ENCODE measurements at regions not wholly inside any gene's neighbourhood (a gene's known extent, or its start where the extent isn't known, plus 50 kb on each side); places are given as distances from the start of the nearest gene placed in this dataset.

DNA sequence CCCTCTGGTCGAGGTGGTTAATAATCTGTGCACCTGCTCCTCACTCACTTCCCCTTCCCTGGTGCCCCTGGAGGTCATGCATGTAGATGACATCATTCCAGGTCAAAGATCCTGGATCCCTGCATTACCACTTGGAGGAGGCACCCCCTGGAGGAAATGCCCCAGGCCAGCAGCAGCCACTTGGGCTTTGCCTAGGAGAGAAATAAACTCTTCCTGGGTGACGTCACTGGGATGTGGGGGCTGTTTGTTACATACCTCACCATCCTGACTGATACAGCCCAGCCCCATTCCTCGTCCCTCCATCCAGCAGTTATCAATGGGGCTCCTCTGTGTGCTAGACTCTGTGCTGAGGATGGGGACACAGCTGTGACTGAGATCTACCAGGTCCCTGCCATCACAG is 433.6 kb downstream of the PTPRU start:
- DNase-seq (no peak), ATAC-seq (ENCODE audit: insufficient read depth, low FRiP score) (no peak)
- H3K9me3 ChIP-seq (ENCODE audit: control insufficient read depth in 4 of 4, insufficient read depth in 3 of 4, low read length in 3 of 4): no peaks in the 10 kb centered on the region
- TF ChIP-seq, protein P1, sequence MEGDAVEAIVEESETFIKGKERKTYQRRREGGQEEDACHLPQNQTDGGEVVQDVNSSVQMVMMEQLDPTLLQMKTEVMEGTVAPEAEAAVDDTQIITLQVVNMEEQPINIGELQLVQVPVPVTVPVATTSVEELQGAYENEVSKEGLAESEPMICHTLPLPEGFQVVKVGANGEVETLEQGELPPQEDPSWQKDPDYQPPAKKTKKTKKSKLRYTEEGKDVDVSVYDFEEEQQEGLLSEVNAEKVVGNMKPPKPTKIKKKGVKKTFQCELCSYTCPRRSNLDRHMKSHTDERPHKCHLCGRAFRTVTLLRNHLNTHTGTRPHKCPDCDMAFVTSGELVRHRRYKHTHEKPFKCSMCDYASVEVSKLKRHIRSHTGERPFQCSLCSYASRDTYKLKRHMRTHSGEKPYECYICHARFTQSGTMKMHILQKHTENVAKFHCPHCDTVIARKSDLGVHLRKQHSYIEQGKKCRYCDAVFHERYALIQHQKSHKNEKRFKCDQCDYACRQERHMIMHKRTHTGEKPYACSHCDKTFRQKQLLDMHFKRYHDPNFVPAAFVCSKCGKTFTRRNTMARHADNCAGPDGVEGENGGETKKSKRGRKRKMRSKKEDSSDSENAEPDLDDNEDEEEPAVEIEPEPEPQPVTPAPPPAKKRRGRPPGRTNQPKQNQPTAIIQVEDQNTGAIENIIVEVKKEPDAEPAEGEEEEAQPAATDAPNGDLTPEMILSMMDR (IDR thresholded peaks at IDR 0.05; ENCODE audit: control extremely low read depth, extremely low read depth): no peak
- H3K27me3 ChIP-seq (ENCODE audit: control insufficient read depth in 3 of 3, insufficient read depth in 3 of 3, low read length in 2 of 3): peaks cover 0 to 11% (median 4%) of the 10 kb centered on the region in 3 donors
- WGBS, 2 donors: 65 to 70% methylated on average over 3 of the region's 3 CpGs
- no peak overlapping the region for H3K9ac ChIP-seq (ENCODE audit: insufficient read depth in 1 of 2, low read length in 2 of 2)
- no peaks in the 10 kb centered on the region for H3K36me3 ChIP-seq (ENCODE audit: control insufficient read depth in 4 of 4, insufficient read depth in 4 of 4, low read length in 4 of 4)
- no peak overlapping the region for H3K27ac ChIP-seq (ENCODE audit: low read depth in 1 of 2, low read length in 1 of 2)
- H3K4me1 ChIP-seq (ENCODE audit: control insufficient read depth in 5 of 5, insufficient read depth in 5 of 5, low read length in 5 of 5): no peaks in the 10 kb centered on the region
- no peak overlapping the region for H3K4me3 ChIP-seq

DNA sequence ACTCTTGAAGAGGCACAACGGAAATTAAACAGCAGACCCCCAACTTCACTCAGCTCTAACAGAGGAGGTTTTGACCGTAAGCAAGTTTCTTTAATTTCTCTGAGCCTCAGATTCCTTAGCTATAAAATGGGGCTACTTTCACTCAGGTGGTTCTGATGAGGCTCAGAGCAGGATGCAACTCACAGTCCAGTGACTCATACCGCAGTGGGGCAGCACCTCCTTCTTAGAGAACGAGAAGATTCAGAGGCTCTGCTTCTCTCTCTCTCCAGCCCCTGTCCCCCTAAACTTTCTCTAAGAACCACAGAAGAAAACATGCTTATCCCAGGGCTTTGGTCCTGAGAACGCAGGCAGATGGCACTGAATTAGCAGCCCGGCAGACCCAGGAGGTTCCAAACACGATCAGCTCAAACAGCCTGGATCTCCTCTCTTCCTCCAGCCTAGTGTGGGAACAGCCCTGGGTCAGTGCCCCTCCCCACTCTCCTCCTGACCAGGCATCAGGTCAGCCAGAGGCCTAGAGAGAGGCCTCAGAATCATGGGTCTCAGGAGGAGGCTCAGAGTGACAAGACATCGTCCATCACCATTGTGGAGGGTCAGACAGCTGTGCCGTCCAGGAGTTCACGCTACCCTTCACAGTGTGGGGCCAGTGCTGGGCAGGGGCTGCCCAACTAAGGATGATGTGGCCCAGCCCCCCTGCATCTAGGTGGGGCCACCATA is 433.0 kb downstream of the PTPRU start:
- no peak overlapping the region for H3K4me3 ChIP-seq
- DNase-seq (no peak), ATAC-seq (ENCODE audit: insufficient read depth, low FRiP score) (no peak)
- no peaks in the 10 kb centered on the region for H3K36me3 ChIP-seq (ENCODE audit: control insufficient read depth in 4 of 4, insufficient read depth in 4 of 4, low read length in 4 of 4)
- H3K9ac ChIP-seq (ENCODE audit: insufficient read depth in 1 of 2, low read length in 2 of 2): no peak overlapping the region
- peaks cover 0 to 11% (median 4%) of the 10 kb centered on the region in 3 donors for H3K27me3 ChIP-seq (ENCODE audit: control insufficient read depth in 3 of 3, insufficient read depth in 3 of 3, low read length in 2 of 3)
- no peak overlapping the region for H3K27ac ChIP-seq (ENCODE audit: low read depth in 1 of 2, low read length in 1 of 2)
- WGBS, 2 donors: 79 to 80% methylated on average over 10 of the region's 10 CpGs
- TF ChIP-seq, protein P1 (IDR thresholded peaks at IDR 0.05; ENCODE audit: control extremely low read depth, extremely low read depth): no peak
- no peaks in the 10 kb centered on the region for H3K4me1 ChIP-seq (ENCODE audit: control insufficient read depth in 5 of 5, insufficient read depth in 5 of 5, low read length in 5 of 5)
- no peaks in the 10 kb centered on the region for H3K9me3 ChIP-seq (ENCODE audit: control insufficient read depth in 4 of 4, insufficient read depth in 3 of 4, low read length in 3 of 4)

DNA sequence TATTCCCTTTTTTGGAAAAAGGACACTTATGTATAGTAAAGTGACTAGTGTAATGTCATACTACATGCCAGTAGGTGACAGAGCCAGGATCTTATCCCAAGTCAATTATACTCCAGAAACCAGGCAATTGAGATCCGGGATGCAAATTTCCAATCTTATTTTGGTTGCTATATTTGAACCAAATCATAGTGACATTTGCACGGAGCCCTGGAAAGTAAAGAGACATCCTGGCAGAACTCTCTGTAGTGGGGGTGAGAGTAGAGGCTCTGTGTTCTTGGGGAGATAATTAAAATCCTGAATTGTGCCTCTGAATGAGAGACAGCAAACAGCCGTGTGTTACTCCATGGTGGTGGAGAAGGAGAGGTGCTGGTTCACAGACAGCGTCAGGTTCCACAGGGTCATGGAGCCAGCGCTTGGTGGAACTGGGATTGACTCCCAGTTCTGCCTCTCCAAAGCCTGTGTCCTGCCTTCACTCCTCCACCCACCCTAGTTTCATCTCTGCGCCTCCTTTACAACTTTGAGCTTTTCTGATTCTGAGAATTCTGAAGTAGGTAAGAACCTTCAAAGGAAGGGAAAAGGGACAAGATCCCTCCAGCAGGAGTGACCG is 432.3 kb downstream of the PTPRU start:
- no peaks in the 10 kb centered on the region for H3K36me3 ChIP-seq (ENCODE audit: control insufficient read depth in 4 of 4, insufficient read depth in 4 of 4, low read length in 4 of 4)
- no peaks in the 10 kb centered on the region for H3K4me1 ChIP-seq (ENCODE audit: control insufficient read depth in 5 of 5, insufficient read depth in 5 of 5, low read length in 5 of 5)
- no peak for DNase-seq
- no peak overlapping the region for H3K27ac ChIP-seq (ENCODE audit: low read depth in 1 of 2, low read length in 1 of 2)
- 79 to 87% methylated on average over 7 of the region's 7 CpGs for WGBS, 2 donors
- no peaks in the 10 kb centered on the region for H3K9me3 ChIP-seq (ENCODE audit: control insufficient read depth in 4 of 4, insufficient read depth in 3 of 4, low read length in 3 of 4)
- TF ChIP-seq, protein P1 (IDR thresholded peaks at IDR 0.05; ENCODE audit: control extremely low read depth, extremely low read depth): no peak
- no peak overlapping the region for H3K4me3 ChIP-seq
- ATAC-seq (ENCODE audit: insufficient read depth, low FRiP score): no peak
- peaks cover 0 to 11% (median 4%) of the 10 kb centered on the region in 3 donors for H3K27me3 ChIP-seq (ENCODE audit: control insufficient read depth in 3 of 3, insufficient read depth in 3 of 3, low read length in 2 of 3)
- H3K9ac ChIP-seq (ENCODE audit: insufficient read depth in 1 of 2, low read length in 2 of 2): no peak overlapping the region
